ENCODE measurements at regions not wholly inside any gene's neighbourhood (a gene's known extent, or its start where the extent isn't known, plus 50 kb on each side); places are given as distances from the start of the nearest gene placed in this dataset.

- peaks cover 53% of the 10 kb centered on the region for H3K4me1 ChIP-seq (ENCODE audit: insufficient read depth)
- H3K4me2 ChIP-seq = peak overlapping the region; percentile 34
- H3K36me3 ChIP-seq (replicated peaks; ENCODE audit: insufficient read depth, low read depth) = no peaks in the 10 kb centered on the region
- 13% methylated on average over 1 of the region's 1 CpG for WGBS (ENCODE audit: low lambda C conversion rate, missing lambda C conversion rate)
- no peaks in the 10 kb centered on the region for H4K20me1 ChIP-seq (ENCODE audit: insufficient read depth, poor library complexity, severe bottlenecking)
- no peak for DNase-seq (ENCODE audit: low spot score)
- no peaks in the 10 kb centered on the region for H3K79me2 ChIP-seq
- no peaks in the 10 kb centered on the region for H3K9me3 ChIP-seq (ENCODE audit: low read depth)
- peak overlapping the region; percentile 73 for H3K27ac ChIP-seq
- no peak overlapping the region for H2AFZ ChIP-seq
- H3K27me3 ChIP-seq = no peaks in the 10 kb centered on the region
- TF ChIP-seq EZH2 (IDR thresholded peaks at IDR 0.05; ENCODE audit: borderline replicate concordance) (no peak), CTCF (IDR thresholded peaks at IDR 0.05; ENCODE audit: poor library complexity) (no peak), EZH2phosphoT487 (IDR thresholded peaks at IDR 0.05; ENCODE audit: low read depth, severe bottlenecking, unreplicated experiment) (no peak)
- no peaks in the 10 kb centered on the region for H3K9me2 ChIP-seq (replicated peaks; ENCODE audit: insufficient read depth)
- H3K4me3 ChIP-seq = no peak overlapping the region
Measured at GRCh38 chr2:236744716-236745115, 175.1 kb downstream of the ACKR3 start.

DNA sequence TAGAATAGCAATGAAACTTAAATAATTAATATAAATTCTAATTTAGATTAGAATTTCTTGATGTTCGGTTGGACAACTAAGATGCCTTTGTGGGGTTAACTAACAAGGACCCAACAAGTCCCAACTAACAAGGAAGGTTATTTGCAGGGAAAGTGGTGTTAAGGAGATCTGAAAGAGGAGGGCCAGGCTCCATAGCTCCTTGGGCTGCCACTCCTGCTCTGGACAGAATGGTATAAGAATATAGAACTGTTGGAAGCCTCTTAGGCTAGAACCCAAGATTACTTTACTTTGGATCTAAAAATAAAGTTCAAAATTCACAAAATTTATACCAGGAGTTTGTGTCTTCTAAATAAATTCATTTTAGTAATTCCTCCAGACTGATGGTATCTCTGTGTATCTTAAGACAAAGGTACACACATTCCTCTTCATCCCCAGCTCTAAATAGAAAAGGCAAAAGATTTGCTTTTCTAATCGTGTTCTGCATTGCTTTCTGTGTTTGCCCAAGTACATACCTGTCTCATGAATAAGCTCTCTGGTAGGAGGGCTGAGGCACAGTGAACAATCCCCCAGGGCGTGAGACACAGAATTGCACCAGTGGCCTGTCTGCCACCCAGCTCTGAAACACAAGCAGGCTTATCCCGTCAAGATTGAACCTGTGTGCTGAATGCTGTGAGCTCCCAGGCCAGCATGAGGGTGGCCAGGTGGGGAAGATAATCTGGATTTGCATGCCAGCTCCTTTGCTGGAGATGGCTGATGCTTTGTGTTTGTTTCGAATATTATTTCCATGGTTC lies 176.0 kb downstream of the ACKR3 start:
- WGBS (ENCODE audit: low lambda C conversion rate, missing lambda C conversion rate) = 32% methylated on average over 5 of the region's 5 CpGs
- no peaks in the 10 kb centered on the region for H3K9me2 ChIP-seq (replicated peaks; ENCODE audit: insufficient read depth)
- H3K4me1 ChIP-seq (ENCODE audit: insufficient read depth) = peaks cover 53% of the 10 kb centered on the region
- H4K20me1 ChIP-seq (ENCODE audit: insufficient read depth, poor library complexity, severe bottlenecking) = no peaks in the 10 kb centered on the region
- H3K4me2 ChIP-seq = peak overlapping the region; percentile 34
- TF ChIP-seq EZH2phosphoT487 (IDR thresholded peaks at IDR 0.05; ENCODE audit: low read depth, severe bottlenecking, unreplicated experiment) = no peak
- no peak for TF ChIP-seq EZH2 (IDR thresholded peaks at IDR 0.05; ENCODE audit: borderline replicate concordance)
- no peak for TF ChIP-seq CTCF (IDR thresholded peaks at IDR 0.05; ENCODE audit: poor library complexity)
- H3K27me3 ChIP-seq = no peaks in the 10 kb centered on the region
- no peak overlapping the region for H2AFZ ChIP-seq
- peak; percentile 78 for DNase-seq (ENCODE audit: low spot score)
- H3K36me3 ChIP-seq (replicated peaks; ENCODE audit: insufficient read depth, low read depth) = no peaks in the 10 kb centered on the region
- no peaks in the 10 kb centered on the region for H3K79me2 ChIP-seq
- peak overlapping the region; percentile 75 for H3K27ac ChIP-seq
- H3K9me3 ChIP-seq (ENCODE audit: low read depth) = no peaks in the 10 kb centered on the region
- no peak overlapping the region for H3K4me3 ChIP-seq

GRCh38 chr2:236746833-236747232 lies 177.2 kb downstream of the ACKR3 start:
- 94% methylated on average over 11 of the region's 11 CpGs for WGBS (ENCODE audit: low lambda C conversion rate, missing lambda C conversion rate)
- Histone ChIP-seq H3K4me2 (no peak overlapping the region), H3K36me3 (replicated peaks; ENCODE audit: insufficient read depth, low read depth) (no peaks in the 10 kb centered on the region)

More at GRCh38 chr2:236746833-236747232, 177.2 kb downstream of the ACKR3 start:
- H3K27ac ChIP-seq = peak overlapping the region; percentile 75
- TF ChIP-seq EZH2 (IDR thresholded peaks at IDR 0.05; ENCODE audit: borderline replicate concordance) (no peak), EZH2phosphoT487 (IDR thresholded peaks at IDR 0.05; ENCODE audit: low read depth, severe bottlenecking, unreplicated experiment) (no peak), CTCF (IDR thresholded peaks at IDR 0.05; ENCODE audit: poor library complexity) (no peak)
- H3K4me1 ChIP-seq (ENCODE audit: insufficient read depth) = peaks cover 53% of the 10 kb centered on the region
- H2AFZ ChIP-seq = no peak overlapping the region
- no peaks in the 10 kb centered on the region for H3K9me3 ChIP-seq (ENCODE audit: low read depth)
- H3K79me2 ChIP-seq = no peaks in the 10 kb centered on the region
- no peaks in the 10 kb centered on the region for H3K27me3 ChIP-seq
- no peaks in the 10 kb centered on the region for H4K20me1 ChIP-seq (ENCODE audit: insufficient read depth, poor library complexity, severe bottlenecking)
- H3K4me3 ChIP-seq = no peak overlapping the region
- no peak for DNase-seq (ENCODE audit: low spot score)
- no peaks in the 10 kb centered on the region for H3K9me2 ChIP-seq (replicated peaks; ENCODE audit: insufficient read depth)
